Hepatocyte (in vitro differentiated cells): ENCODE measurements at regions not wholly inside any gene's neighbourhood (a gene's known extent, or its start where the extent isn't known, plus 50 kb on each side); places are given as distances from the start of the nearest gene placed in this dataset.

Experiments
- DNase-seq: peaks from one replicate; pipeline ENCODE4 v3.0.0-alpha.2; 2016; ENCODE audit warnings: low spot score
- H2AFZ ChIP-seq: fragments of 200-600 bp; sonication (generic); 2 replicates; pipeline ENCODE4 v1.6.0; 2016; ENCODE audit warnings: antibody characterized with exemption, mild to moderate bottlenecking
- H3K27ac ChIP-seq: fragments of 200-600 bp; sonication (generic); 2 replicates; pipeline ENCODE4 v1.5.1; 2016; ENCODE audit warnings: mild to moderate bottlenecking
- H3K27me3 ChIP-seq: fragments of 200-600 bp; sonication (generic); 2 replicates; pipeline ENCODE4 v1.6.1; 2016
- H3K36me3 ChIP-seq: fragments of 200-600 bp; sonication (generic); replicated peaks from 2 replicates; pipeline ENCODE4 v1.5.1; 2016; ENCODE audit warnings: low read depth; ENCODE audit not compliant: insufficient read depth
- H3K4me1 ChIP-seq: fragments of 200-600 bp; sonication (generic); 2 replicates; pipeline ENCODE4 v1.5.1; 2016; ENCODE audit warnings: mild to moderate bottlenecking, moderate library complexity; ENCODE audit not compliant: insufficient read depth
- H3K4me2 ChIP-seq: fragments of 200-600 bp; sonication (generic); 2 replicates; pipeline ENCODE4 v1.6.0; 2016
- H3K4me3 ChIP-seq: fragments of 200-600 bp; sonication (generic); 2 replicates; pipeline ENCODE4 v1.5.1; 2016; ENCODE audit warnings: mild to moderate bottlenecking
- H3K79me2 ChIP-seq: fragments of 200-600 bp; sonication (generic); 2 replicates; pipeline ENCODE4 v1.6.0; 2017; ENCODE audit warnings: mild to moderate bottlenecking
- H3K9me2 ChIP-seq: fragments of 200-600 bp; sonication (generic); replicated peaks from 2 replicates; pipeline ENCODE4 v1.6.0; 2017; ENCODE audit warnings: mild to moderate bottlenecking; ENCODE audit not compliant: insufficient read depth
- H3K9me3 ChIP-seq: fragments of 200-600 bp; sonication (generic); 2 replicates; pipeline ENCODE4 v1.5.1; 2016; ENCODE audit warnings: low read depth, mild to moderate bottlenecking
- H4K20me1 ChIP-seq: fragments of 200-600 bp; sonication (generic); 2 replicates; pipeline ENCODE4 v1.6.0; 2016; ENCODE audit warnings: mild to moderate bottlenecking; ENCODE audit not compliant: insufficient read depth, poor library complexity, severe bottlenecking
- CTCF ChIP-seq: fragments of 200-600 bp; sonication (generic); IDR thresholded peaks from 2 replicates; pipeline ENCODE4 v1.5.1; 2016; ENCODE audit warnings: antibody characterized with exemption, mild to moderate bottlenecking; ENCODE audit not compliant: poor library complexity
- EZH2 ChIP-seq: fragments of 200-600 bp; sonication (generic); IDR thresholded peaks from 2 replicates; pipeline ENCODE4 v1.6.1; 2016; ENCODE audit warnings: antibody characterized with exemption, mild to moderate bottlenecking, borderline replicate concordance
- EZH2phosphoT487 ChIP-seq: fragments of 200-600 bp; sonication (generic); IDR thresholded peaks from one replicate; pipeline ENCODE4 v1.6.1; 2018; ENCODE audit warnings: antibody characterized with exemption, mild to moderate bottlenecking, low read depth, moderate library complexity; ENCODE audit not compliant: unreplicated experiment, severe bottlenecking
- WGBS: methylation state at CpG from one replicate; pipeline ENCODE4 v1.1.6; 2016; ENCODE audit warnings: low lambda C conversion rate; ENCODE audit errors: missing lambda C conversion rate; 5-methylcytosine and 5-hydroxymethylcytosine counted together

DNA sequence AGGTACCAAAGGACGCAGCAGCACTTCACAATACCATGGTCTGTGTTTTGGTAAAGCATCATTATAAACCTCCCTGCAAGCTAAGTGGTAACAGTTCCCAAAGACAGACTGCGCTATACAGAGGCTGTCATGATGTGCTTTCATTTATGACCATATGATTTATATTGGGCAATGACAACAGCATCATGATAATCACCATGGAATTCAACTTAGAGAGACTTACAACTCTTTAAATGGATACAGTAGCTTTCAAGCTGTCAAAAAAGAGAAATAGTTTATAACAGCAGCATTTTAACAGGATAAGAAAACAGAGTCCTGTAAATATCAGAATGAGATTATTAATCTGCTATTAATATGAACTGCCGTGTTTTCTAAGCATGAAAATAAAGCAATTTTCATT lies 341.7 kb downstream of the GPR37 start:
- no peak overlapping the region for H2AFZ ChIP-seq
- no peaks in the 10 kb centered on the region for H3K4me1 ChIP-seq
- DNase-seq, result no peak
- no peaks in the 10 kb centered on the region for H3K79me2 ChIP-seq
- H3K4me3 ChIP-seq, result no peak overlapping the region
- no peaks in the 10 kb centered on the region for H3K36me3 ChIP-seq
- no peak overlapping the region for H3K4me2 ChIP-seq
- H4K20me1 ChIP-seq, result no peaks in the 10 kb centered on the region
- no peaks in the 10 kb centered on the region for H3K9me3 ChIP-seq
- TF ChIP-seq EZH2phosphoT487 (no peak), CTCF (no peak), EZH2 (no peak)
- H3K27me3 ChIP-seq, result no peaks in the 10 kb centered on the region
- WGBS, result 73% methylated on average over 3 of the region's 3 CpGs
- no peak overlapping the region for H3K27ac ChIP-seq
- no peaks in the 10 kb centered on the region for H3K9me2 ChIP-seq

DNA sequence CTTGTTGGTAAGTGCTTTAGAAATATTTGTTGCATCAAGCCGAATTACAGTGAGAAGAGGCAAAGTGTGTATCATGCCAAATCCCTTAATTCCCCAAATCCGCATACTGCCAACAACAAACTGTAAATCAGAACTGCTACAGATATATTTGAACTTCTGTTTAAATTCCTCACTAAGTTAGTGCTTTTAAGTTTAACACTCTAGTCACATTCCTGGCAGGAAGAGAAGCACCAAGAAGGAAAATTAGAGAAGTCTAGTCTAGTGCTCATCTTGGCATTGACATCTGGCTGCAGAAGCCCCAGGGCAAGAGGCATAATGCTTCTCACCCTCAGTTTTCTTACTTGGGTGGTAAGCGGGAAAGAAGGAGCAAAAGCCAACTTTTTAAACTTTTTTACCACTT lies 343.5 kb downstream of the GPR37 start:
- no peak overlapping the region for H2AFZ ChIP-seq
- no peak for DNase-seq
- no peak for TF ChIP-seq EZH2
- no peak overlapping the region for H3K4me3 ChIP-seq
- H3K4me1 ChIP-seq, result no peaks in the 10 kb centered on the region
- H3K9me3 ChIP-seq, result no peaks in the 10 kb centered on the region
- no peak overlapping the region for H3K27ac ChIP-seq
- WGBS, result 59% methylated on average over 3 of the region's 3 CpGs
- no peaks in the 10 kb centered on the region for H4K20me1 ChIP-seq
- H3K79me2 ChIP-seq, result no peaks in the 10 kb centered on the region
- no peak overlapping the region for H3K4me2 ChIP-seq
- no peaks in the 10 kb centered on the region for H3K9me2 ChIP-seq
- no peaks in the 10 kb centered on the region for H3K27me3 ChIP-seq
- no peaks in the 10 kb centered on the region for H3K36me3 ChIP-seq

- Histone ChIP-seq H3K4me3 (no peak overlapping the region), H4K20me1 (no peaks in the 10 kb centered on the region), H3K4me1 (no peaks in the 10 kb centered on the region), H3K4me2 (no peak overlapping the region), H2AFZ (no peak overlapping the region), H3K36me3 (no peaks in the 10 kb centered on the region), H3K27ac (no peak overlapping the region), H3K79me2 (no peaks in the 10 kb centered on the region), H3K27me3 (no peaks in the 10 kb centered on the region), H3K9me2 (no peaks in the 10 kb centered on the region), H3K9me3 (no peaks in the 10 kb centered on the region)
- 80% methylated on average over 2 of the region's 2 CpGs for WGBS
- no peak for DNase-seq
- TF ChIP-seq EZH2 (no peak), CTCF (no peak), EZH2phosphoT487 (no peak)
Observed at GRCh38 chr7:124420367-124420766, 345.2 kb downstream of the GPR37 start.

DNA sequence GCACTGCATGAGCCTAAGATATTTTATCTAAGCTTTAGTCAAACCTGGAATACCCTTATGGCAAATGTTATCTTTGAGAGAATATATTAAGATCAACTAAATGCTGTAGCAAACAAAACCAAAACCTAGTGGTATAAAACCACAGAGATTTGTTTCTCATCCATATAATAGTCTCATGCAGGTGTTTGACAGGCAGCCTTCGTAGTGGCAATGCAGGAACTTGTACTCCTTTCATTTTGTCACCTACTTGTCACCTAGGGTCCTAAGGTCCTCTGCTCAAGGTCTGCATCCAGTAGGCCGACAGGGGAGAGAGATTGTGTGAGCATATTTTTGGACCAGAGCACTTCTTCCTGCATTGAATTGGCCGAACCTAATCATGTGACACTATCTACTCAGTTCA lies 352.6 kb downstream of the GPR37 start:
- Histone ChIP-seq H3K79me2 (no peaks in the 10 kb centered on the region), H3K36me3 (no peaks in the 10 kb centered on the region), H2AFZ (no peak overlapping the region), H3K4me3 (no peak overlapping the region), H3K27me3 (no peaks in the 10 kb centered on the region), H3K4me1 (no peaks in the 10 kb centered on the region), H3K9me2 (no peaks in the 10 kb centered on the region), H3K27ac (no peak overlapping the region), H3K9me3 (no peaks in the 10 kb centered on the region), H4K20me1 (no peaks in the 10 kb centered on the region), H3K4me2 (no peak overlapping the region)
- 45% methylated on average over 3 of the region's 3 CpGs for WGBS
- TF ChIP-seq CTCF (no peak), EZH2 (no peak), EZH2phosphoT487 (no peak)
- DNase-seq, result no peak
